NB4 (cell line): ENCODE measurements at regions not wholly inside any gene's neighbourhood (a gene's known extent, or its start where the extent isn't known, plus 50 kb on each side); places are given as distances from the start of the nearest gene placed in this dataset.

Source experiments
- CTCF ChIP-seq: IDR thresholded peaks from one replicate; pipeline ENCODE4 v1.5.1; 2012; ENCODE audit warnings: low read depth, low read length
- MAX ChIP-seq: IDR thresholded peaks from 2 replicates; pipeline ENCODE4 v1.6.1; 2011; ENCODE audit warnings: low read depth, low read length
- MYC ChIP-seq: IDR thresholded peaks from 2 replicates; pipeline ENCODE4 v1.6.1; 2011; ENCODE audit warnings: low read depth, low read length
- POLR2A ChIP-seq: IDR thresholded peaks from 2 replicates; pipeline ENCODE4 v1.6.1; 2011; ENCODE audit warnings: mild to moderate bottlenecking; ENCODE audit not compliant: insufficient read length; ENCODE audit errors: extremely low read depth

GRCh38 chr4:124874172-124874450 is 161.6 kb upstream of the ANKRD50 start:
- TF ChIP-seq CTCF: no peak
- TF ChIP-seq MYC: no peak
- no peak for TF ChIP-seq POLR2A
- no peak for TF ChIP-seq MAX
